Stimulated activated CD8-positive, alpha-beta memory T cell treated with anti-CD3 and anti-CD28 coated beads, Interleukin-7, amount 100 ng/mL, for 48 hours (primary cell): ENCODE measurements at regions not wholly inside any gene's neighbourhood (a gene's known extent, or its start where the extent isn't known, plus 50 kb on each side); places are given as distances from the start of the nearest gene placed in this dataset.

Source experiments
- DNase-seq, 2 donors: peaks; one replicate each; pipeline ENCODE4 v3.0.0-alpha.2; 2020; ENCODE audit warnings: low read depth in 1 of 2; ENCODE audit errors: extremely low read depth in 1 of 2

DNA sequence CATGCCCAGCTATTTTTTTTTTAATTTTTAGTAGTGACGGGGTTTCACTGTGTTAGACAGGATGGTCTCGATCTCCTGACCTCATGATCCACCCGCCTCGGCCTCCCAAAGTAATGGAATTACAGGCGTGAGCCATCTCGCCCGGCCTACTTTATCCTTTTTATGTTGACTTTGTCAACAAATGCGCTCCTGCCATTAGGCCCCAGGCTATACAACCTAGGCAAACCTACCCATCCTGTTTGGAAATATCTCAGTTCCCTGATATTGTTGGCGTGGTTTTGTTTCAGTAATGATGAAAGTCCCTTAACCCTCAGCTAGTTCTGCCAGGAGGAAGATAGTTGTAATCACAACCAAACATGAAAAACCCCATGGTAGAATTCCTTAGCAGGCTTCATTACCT lies 249.4 kb upstream of the SOX11 start:
- DNase-seq = no peak

DNA sequence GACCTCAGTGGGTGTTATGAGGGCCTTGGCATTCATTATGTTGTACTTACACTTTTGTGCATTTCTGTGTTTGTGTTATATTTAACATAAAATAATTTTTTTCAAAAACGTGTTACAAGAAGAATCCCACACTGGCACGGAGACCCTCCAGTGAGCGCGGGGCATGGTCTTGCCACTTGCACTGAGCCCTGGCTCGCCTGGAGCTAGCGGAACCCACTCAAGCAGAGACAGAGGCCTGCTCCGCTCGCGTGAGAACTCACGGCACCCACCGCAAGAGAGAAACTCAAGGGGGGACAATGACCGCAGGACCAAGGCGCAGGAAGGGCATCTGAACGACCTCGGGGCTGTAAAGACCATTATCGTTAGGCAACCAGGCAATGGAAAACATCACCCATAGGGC lies 248.0 kb upstream of the SOX11 start:
- DNase-seq = no peak

- no peak for DNase-seq
Measured at GRCh38 chr2:5444854-5445253, 247.3 kb upstream of the SOX11 start.

DNA sequence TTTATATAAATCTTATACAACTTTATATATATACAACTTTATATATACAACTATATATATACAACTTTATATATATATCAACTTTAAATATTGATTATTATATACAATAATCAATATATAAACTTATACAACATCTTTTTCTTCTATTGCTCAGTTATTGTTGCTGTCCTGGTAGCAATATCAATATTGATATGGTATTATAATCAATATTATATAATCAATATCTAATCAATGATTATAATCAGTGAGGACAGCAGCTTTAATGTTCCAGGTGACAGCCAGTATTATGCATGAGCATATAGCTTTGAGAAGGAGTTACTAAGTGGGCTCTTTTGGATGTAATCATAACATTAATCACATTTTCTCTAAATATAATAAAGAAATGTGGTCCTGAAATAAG lies 242.3 kb upstream of the SOX11 start:
- DNase-seq = no peak

- DNase-seq = no peak
Measured at GRCh38 chr2:5453220-5454050, 238.7 kb upstream of the SOX11 start.

DNA sequence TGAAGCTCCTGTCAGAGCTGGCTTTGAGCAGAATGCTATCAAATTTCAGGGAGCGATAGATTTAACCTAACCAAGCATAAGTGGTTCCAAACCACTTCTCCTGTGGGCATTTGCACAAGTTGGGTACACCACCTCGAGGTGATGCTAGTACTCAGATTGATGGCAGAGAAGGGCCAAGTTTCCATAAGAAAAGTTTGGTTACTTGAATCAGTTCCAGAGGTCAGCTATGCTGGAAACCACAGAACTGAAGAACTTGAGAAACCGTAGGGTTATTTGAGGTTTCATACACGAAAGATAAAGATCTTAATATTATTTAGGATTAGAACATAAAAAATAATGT lies 238.2 kb upstream of the SOX11 start:
- DNase-seq = no peak

- DNase-seq = no peak
Measured at GRCh38 chr2:5459041-5459440, 233.1 kb upstream of the SOX11 start.

GRCh38 chr2:5464657-5465056 lies 227.5 kb upstream of the SOX11 start:
- DNase-seq = no peak

GRCh38 chr2:5465859-5466258 lies 226.3 kb upstream of the SOX11 start:
- no peak for DNase-seq

- DNase-seq = no peak
Measured at GRCh38 chr2:5467178-5467905, 224.8 kb upstream of the SOX11 start.

- no peak for DNase-seq
Measured at GRCh38 chr2:5472673-5473072, 219.5 kb upstream of the SOX11 start.

GRCh38 chr2:5473635-5474034 lies 218.5 kb upstream of the SOX11 start:
- no peak for DNase-seq

DNA sequence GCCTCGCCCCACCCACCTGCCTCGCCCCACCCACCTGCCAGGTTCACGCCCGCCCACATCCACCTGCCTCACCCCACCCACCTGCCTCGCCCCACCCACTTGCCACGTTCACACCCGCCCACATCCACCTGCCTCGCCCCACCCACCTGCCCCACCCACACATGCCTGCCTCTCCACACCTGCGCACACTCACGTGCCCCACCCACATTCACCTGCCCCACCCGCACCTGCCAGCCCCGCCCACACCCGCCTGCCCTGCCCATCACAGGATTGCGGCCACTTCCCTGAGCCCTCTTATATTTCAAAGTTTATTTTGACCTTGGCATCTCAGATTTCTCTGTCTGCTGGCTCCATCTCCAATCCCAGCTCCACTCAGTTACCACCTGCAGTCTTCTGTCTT lies 217.5 kb upstream of the SOX11 start:
- DNase-seq = no peak

- no peak for DNase-seq
Measured at GRCh38 chr2:5479265-5479928, 212.8 kb upstream of the SOX11 start.

DNA sequence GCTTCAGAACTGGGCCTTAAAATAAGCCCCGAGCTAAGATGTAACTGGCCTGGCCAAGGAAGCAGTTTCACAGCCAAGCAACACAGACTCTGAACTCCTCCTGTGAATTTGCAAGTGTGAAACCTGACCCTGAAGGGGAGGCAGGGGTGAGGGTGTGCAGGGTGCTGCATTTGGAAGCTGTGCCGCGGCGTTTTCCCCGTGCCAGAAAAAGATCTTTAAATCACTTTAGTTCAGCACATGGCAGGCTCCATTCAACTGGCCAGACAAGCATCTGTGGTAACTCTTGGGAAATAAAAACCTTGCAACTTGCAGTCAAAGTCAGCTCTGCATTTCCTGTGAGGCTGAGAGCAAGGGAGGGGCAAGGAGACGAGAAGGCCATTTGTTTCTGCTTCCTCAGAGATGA lies 209.3 kb upstream of the SOX11 start:
- DNase-seq = no peak

GRCh38 chr2:5484868-5485267 lies 207.3 kb upstream of the SOX11 start:
- DNase-seq = no peak

- no peak for DNase-seq
Measured at GRCh38 chr2:5491523-5491922, 200.7 kb upstream of the SOX11 start.

GRCh38 chr2:5493256-5493655 lies 198.9 kb upstream of the SOX11 start:
- DNase-seq = no peak

GRCh38 chr2:5494212-5494611 lies 198.0 kb upstream of the SOX11 start:
- DNase-seq = no peak

DNA sequence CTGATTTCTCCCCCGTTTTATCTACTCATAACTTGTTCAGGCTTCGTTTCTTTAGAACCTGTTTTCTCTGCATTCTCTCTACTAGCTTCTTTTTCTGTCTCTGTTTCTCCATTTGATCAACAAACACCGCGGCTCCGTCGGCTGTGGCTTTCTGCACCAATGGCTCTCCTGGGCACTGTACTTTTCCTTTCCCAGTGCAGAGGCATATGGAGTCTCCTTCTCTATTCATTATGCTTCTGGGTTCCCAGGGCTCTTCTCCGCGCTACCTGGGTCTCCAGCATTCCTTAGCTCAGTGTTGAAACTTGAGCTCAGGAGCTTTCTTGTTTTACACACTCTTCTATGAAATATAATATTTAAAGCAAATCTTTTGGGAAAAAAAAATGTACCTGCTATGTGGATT lies 196.6 kb upstream of the SOX11 start:
- no peak for DNase-seq

GRCh38 chr2:5497874-5498273 lies 194.3 kb upstream of the SOX11 start:
- no peak for DNase-seq

DNA sequence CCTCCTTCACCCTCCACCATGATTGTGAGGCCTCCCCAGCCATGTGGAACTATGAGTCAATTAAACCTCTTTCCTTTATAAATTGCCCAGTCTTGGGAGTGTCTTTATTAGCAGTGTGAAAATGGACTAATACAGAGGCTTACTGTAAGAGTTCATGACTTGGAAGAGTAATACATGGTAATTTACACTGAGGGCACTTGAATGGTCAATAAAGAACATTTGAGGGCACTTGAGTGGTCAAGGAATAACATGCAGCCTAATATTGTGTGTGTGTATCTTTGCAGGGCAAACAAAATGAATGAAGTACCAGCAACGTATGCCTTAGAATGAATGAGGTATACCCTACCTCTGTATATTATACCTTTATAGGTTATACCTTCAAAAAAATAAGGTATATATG lies 190.4 kb upstream of the SOX11 start:
- DNase-seq = no peak
